GM12865 (cell line): ENCODE measurements at regions not wholly inside any gene's neighbourhood (a gene's known extent, or its start where the extent isn't known, plus 50 kb on each side); places are given as distances from the start of the nearest gene placed in this dataset.

Source experiments
- DNase-seq: peaks from one replicate; pipeline ENCODE4 v3.0.0; 2010; ENCODE audit warnings: low read depth
- H3K4me3 ChIP-seq: 2 replicates; pipeline ENCODE4 v1.5.1; 2011; ENCODE audit warnings: mild to moderate bottlenecking, low read depth, low read length, control low read depth
- TF ChIP-seq, protein P1 (sequence below): IDR thresholded peaks from 2 replicates; pipeline ENCODE4 v1.5.1; 2011; ENCODE audit warnings: low read length, control low read depth, low read depth, inconsistent platforms; ENCODE audit not compliant: insufficient read depth; ENCODE audit errors: missing control alignments

GRCh38 chr17:55668312-55668920 is 54.2 kb downstream of the TMEM100 start:
- no peak overlapping the region for H3K4me3 ChIP-seq
- TF ChIP-seq, protein P1, sequence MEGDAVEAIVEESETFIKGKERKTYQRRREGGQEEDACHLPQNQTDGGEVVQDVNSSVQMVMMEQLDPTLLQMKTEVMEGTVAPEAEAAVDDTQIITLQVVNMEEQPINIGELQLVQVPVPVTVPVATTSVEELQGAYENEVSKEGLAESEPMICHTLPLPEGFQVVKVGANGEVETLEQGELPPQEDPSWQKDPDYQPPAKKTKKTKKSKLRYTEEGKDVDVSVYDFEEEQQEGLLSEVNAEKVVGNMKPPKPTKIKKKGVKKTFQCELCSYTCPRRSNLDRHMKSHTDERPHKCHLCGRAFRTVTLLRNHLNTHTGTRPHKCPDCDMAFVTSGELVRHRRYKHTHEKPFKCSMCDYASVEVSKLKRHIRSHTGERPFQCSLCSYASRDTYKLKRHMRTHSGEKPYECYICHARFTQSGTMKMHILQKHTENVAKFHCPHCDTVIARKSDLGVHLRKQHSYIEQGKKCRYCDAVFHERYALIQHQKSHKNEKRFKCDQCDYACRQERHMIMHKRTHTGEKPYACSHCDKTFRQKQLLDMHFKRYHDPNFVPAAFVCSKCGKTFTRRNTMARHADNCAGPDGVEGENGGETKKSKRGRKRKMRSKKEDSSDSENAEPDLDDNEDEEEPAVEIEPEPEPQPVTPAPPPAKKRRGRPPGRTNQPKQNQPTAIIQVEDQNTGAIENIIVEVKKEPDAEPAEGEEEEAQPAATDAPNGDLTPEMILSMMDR, result no peak
- DNase-seq, result no peak

GRCh38 chr17:55666806-55667205 is 55.9 kb downstream of the TMEM100 start:
- H3K4me3 ChIP-seq, result no peak overlapping the region
- TF ChIP-seq, protein P1, result no peak
- DNase-seq, result no peak

DNA sequence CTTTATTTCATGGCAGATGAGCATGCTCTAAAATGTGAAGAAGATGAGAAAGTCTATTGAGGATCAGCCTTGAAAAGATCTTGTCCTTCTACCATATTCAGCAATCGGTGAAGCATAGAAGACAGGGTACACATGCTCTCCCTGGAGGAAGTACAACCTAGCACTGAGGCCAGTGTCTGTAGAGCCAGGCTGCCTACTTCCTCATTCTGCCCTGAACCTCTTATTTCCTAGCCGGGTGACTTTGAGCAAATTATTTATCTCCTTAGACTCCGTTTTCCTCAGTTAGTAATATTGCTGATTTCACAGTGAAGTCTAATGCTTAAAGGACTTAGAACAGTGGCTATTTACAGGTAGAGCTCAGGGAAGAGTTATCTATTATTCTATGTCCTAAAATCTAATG is 58.4 kb downstream of the TMEM100 start:
- TF ChIP-seq, protein P1, result no peak
- DNase-seq, result peak; percentile 60
- no peak overlapping the region for H3K4me3 ChIP-seq

- H3K4me3 ChIP-seq, result no peak overlapping the region
- no peak for DNase-seq
- TF ChIP-seq, protein P1, result no peak
Observed at GRCh38 chr17:55663400-55663799, 59.3 kb downstream of the TMEM100 start.

- no peak for DNase-seq
- TF ChIP-seq, protein P1, result no peak
- no peak overlapping the region for H3K4me3 ChIP-seq
Observed at GRCh38 chr17:55661963-55662834, 60.5 kb downstream of the TMEM100 start.

GRCh38 chr17:55661256-55661758 is 61.4 kb downstream of the TMEM100 start:
- H3K4me3 ChIP-seq, result no peak overlapping the region
- no peak for DNase-seq
- TF ChIP-seq, protein P1, result no peak
